DND-41 (cell line): ENCODE measurements at regions not wholly inside any gene's neighbourhood (a gene's known extent, or its start where the extent isn't known, plus 50 kb on each side); places are given as distances from the start of the nearest gene placed in this dataset.

Source experiments
- EZH2 ChIP-seq: IDR thresholded peaks from 3 replicates; pipeline ENCODE4 v1.6.1; 2012; ENCODE audit warnings: borderline replicate concordance, low read depth, mild to moderate bottlenecking, moderate library complexity, low read length, inconsistent platforms; ENCODE audit not compliant: severe bottlenecking
- TF ChIP-seq, protein P1 (sequence below): IDR thresholded peaks from 2 replicates; pipeline ENCODE4 v1.5.1; 2012; ENCODE audit warnings: borderline replicate concordance, low read length, moderate library complexity, mild to moderate bottlenecking; ENCODE audit not compliant: poor library complexity, severe bottlenecking; ENCODE audit errors: extremely low read depth

GRCh38 chr11:36997656-36998055, 399.6 kb upstream of the RAG2 start:
- TF ChIP-seq, protein P1, sequence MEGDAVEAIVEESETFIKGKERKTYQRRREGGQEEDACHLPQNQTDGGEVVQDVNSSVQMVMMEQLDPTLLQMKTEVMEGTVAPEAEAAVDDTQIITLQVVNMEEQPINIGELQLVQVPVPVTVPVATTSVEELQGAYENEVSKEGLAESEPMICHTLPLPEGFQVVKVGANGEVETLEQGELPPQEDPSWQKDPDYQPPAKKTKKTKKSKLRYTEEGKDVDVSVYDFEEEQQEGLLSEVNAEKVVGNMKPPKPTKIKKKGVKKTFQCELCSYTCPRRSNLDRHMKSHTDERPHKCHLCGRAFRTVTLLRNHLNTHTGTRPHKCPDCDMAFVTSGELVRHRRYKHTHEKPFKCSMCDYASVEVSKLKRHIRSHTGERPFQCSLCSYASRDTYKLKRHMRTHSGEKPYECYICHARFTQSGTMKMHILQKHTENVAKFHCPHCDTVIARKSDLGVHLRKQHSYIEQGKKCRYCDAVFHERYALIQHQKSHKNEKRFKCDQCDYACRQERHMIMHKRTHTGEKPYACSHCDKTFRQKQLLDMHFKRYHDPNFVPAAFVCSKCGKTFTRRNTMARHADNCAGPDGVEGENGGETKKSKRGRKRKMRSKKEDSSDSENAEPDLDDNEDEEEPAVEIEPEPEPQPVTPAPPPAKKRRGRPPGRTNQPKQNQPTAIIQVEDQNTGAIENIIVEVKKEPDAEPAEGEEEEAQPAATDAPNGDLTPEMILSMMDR, result no peak
- TF ChIP-seq EZH2, result no peak
